GM12874 (cell line): ENCODE measurements at regions not wholly inside any gene's neighbourhood (a gene's known extent, or its start where the extent isn't known, plus 50 kb on each side); places are given as distances from the start of the nearest gene placed in this dataset.

Source experiments
- TF ChIP-seq, protein P1 (sequence below): IDR thresholded peaks from 2 replicates; pipeline ENCODE4 v1.5.1; 2011; ENCODE audit warnings: low read depth, mild to moderate bottlenecking, control low read depth, low read length, moderate library complexity; ENCODE audit not compliant: insufficient read depth

DNA sequence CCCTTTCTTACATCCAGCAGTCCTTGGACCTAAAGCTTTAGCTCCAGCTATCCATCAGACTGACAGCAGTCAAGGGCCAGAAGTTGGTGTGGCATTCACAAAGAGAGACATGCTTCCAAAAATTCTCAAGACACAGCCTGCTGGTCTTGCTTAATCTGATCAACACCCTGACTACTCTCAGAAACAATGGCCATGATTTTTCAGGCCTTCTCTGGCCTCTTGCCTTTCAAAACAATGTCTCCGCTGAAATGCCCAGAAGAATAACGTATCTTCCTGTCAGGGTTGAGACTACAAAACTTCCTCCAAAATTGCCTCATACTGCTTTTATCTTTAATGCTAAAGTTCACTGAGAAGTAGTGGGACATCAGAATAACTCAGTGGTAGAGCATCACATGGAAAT is 205.4 kb upstream of the SETMAR start:
- TF ChIP-seq, protein P1, sequence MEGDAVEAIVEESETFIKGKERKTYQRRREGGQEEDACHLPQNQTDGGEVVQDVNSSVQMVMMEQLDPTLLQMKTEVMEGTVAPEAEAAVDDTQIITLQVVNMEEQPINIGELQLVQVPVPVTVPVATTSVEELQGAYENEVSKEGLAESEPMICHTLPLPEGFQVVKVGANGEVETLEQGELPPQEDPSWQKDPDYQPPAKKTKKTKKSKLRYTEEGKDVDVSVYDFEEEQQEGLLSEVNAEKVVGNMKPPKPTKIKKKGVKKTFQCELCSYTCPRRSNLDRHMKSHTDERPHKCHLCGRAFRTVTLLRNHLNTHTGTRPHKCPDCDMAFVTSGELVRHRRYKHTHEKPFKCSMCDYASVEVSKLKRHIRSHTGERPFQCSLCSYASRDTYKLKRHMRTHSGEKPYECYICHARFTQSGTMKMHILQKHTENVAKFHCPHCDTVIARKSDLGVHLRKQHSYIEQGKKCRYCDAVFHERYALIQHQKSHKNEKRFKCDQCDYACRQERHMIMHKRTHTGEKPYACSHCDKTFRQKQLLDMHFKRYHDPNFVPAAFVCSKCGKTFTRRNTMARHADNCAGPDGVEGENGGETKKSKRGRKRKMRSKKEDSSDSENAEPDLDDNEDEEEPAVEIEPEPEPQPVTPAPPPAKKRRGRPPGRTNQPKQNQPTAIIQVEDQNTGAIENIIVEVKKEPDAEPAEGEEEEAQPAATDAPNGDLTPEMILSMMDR = no peak

DNA sequence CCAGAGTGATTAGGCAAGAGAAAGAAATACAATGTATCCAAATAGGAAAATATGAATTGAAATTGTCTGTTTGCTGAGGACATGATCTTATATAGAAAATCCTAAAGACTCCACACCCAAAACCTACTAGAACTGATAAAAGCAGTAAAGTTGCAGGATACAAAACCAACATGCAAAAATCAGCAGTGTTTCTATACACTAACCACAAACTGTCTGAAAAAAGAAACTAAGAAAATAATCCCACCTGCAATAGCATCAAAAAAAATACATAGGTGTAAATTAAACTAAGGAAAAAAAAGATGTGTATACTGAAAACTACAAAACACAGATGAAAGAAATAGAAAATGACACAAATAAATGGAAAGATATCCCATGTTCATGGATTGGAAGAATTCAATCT is 203.6 kb upstream of the SETMAR start:
- TF ChIP-seq, protein P1 = no peak

DNA sequence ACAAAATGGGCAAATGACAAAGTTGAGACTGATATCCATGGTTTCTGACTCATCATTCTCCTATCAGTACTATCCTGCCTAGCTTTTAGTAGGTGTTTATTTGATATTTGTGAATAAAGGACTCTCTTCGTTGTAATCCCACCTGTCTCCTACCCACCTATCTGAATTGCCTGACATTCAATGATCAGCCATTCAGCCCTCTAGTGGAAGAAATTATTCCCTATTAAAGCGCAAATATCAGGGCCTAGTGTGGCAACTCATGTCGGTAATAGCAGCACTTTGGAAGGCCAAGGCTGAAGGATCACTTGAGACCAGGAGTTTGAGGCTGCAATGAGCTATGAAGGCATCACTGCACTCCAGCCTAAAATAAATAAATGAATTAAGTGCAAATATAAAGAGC is 195.7 kb upstream of the SETMAR start:
- TF ChIP-seq, protein P1 = no peak

DNA sequence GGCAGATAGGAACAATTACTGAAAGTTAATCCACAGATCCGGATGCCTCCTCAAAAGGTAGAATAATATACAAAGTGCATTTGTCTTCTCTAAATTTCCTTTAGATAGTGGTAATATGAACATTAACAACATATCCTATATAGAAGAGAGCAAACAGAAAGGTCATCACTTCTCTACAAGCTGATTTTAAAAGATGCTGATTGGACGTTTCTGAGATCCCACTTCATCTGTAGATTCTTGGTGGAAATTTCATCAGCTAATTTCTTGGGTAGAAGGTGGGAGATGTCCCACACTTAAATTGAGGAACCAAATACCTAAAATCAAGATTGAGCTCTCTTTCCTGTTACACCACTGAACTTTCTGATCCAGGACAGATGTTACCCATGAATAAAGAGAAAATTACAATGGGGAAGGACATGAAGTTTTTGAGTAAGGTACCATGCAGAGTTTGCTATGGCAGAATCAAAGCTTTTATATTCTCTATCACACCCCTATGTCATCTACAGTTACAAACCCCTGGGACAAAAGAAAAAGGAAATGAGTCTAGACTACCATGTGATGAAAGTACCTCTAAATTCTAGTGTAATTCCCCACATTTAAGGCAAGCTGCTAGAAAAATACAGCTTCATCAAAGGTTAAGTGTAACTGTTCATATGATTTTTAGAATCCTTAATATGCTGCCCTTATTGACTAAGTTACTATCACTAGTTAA is 189.2 kb upstream of the SETMAR start:
- TF ChIP-seq, protein P1 = no peak

DNA sequence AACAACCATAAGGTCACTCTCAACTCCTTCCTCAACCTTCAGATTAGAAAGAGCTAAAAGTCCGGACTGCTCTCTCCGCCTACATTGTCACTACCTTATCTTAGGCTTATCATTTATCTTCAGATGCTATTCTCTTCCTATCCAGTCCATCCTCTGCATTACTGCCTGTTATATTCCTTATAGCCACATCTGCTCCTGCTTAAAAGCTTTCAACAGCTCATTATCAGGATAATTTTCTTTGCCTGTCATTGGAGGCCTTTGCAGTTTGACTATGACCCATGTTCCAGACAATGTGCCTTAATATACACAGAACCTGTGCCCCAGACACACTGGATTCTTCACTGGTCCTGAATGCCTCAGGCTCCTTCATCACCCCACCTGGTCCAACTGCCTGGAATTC is 184.1 kb upstream of the SETMAR start:
- TF ChIP-seq, protein P1 = no peak

DNA sequence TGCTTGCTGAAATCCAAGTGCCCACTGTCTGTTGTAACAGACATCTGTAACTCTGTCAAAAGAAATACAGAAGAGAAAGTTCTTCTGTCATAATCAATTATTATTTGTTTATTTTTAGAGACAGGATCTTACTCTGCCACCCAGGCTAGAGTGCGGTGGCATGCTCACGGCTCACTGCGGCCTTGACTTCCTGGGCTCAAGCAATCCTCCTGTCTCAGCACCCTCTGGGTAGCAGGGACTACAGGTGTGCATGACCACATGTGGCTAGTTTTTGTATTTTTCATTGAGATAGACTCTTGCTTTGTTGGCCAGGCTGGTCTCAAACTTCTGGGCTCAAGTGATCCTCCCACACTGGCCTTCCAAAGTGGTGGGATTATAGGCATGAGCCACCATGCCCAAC is 177.6 kb upstream of the SETMAR start:
- TF ChIP-seq, protein P1 = no peak

DNA sequence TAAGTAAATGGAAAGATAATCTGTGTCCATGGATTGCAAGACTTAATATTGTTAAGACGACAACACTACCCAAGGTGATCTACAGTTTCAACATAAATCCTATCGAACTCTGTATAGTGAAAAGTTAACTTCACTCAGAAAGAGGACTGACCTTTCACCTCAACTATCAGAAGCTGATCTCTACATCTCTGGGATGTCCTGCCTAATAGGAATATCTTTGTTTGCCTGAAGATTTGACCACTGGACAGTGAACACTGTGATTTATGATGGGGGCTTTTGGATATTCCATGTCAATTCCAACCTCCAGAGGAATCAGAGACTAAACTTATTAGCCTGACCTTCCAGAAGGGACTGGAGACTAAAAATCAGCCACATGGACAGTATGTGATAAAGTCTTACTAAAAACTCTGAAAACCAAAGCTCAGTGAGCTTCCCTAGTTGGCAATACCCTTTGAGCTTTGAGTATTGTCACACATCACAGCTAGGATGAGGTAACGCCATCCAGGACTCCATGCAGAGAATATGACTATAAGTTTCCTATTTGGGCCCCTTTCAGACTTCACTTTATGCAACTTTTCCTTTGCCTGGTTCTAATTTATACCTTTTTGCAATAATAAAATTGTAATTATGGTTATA is 164.9 kb upstream of the SETMAR start:
- TF ChIP-seq, protein P1 = no peak
